Breast epithelium (tissue), 4 donors: ENCODE measurements at regions not wholly inside any gene's neighbourhood (a gene's known extent, or its start where the extent isn't known, plus 50 kb on each side); places are given as distances from the start of the nearest gene placed in this dataset.

Source experiments
- DNase-seq, 2 donors: peaks; one replicate each; pipeline ENCODE4 v3.0.0-alpha.2; 2019; ENCODE audit warnings: low spot score in 2 of 2
- H3K27ac ChIP-seq, 2 donors: fragments of 200-600 bp; sonication (generic) in 1 of 2; one replicate each; pipeline ENCODE4 v1.5.1; 2016 to 2019; ENCODE audit warnings: mild to moderate bottlenecking in 1 of 2
- H3K27me3 ChIP-seq, 2 donors: fragments of 200-600 bp; sonication (generic) in 1 of 2; one replicate each; pipeline versions ENCODE4 v1.5.1 to v1.6.0; 2017 to 2019; ENCODE audit warnings: control low read depth in 1 of 2, mild to moderate bottlenecking in 1 of 2
- H3K36me3 ChIP-seq: fragments of 200-600 bp; one replicate; pipeline ENCODE4 v1.5.1; 2019
- H3K4me1 ChIP-seq, 2 donors: fragments of 200-600 bp; sonication (generic); one replicate each; pipeline ENCODE4 v1.5.1; 2016 to 2019; ENCODE audit warnings: control low read depth in 1 of 2
- H3K4me3 ChIP-seq, 3 donors: fragments of 200-600 bp; sonication (generic); 1 replicate in 2 of 3; 2 replicates in 1 of 3; pipeline ENCODE4 v1.5.1; 2016 to 2019; ENCODE audit warnings: mild to moderate bottlenecking in 3 of 3, moderate library complexity in 2 of 3
- H3K9me3 ChIP-seq, 2 donors: fragments of 200-600 bp; sonication (generic) in 1 of 2; one replicate each; pipeline ENCODE4 v1.5.1; 2016 to 2019; ENCODE audit warnings: control low read depth in 1 of 2
- CTCF ChIP-seq, 3 donors: fragments of 450-650 bp; IDR thresholded peaks; one replicate each; pipeline ENCODE4 v1.5.1; 2016 to 2017; ENCODE audit warnings: antibody characterized with exemption in 3 of 3, mild to moderate bottlenecking in 3 of 3, moderate library complexity in 3 of 3
- POLR2A ChIP-seq: fragments of 450-650 bp; IDR thresholded peaks from one replicate; pipeline ENCODE4 v1.6.1; 2016; ENCODE audit warnings: antibody characterized with exemption, mild to moderate bottlenecking, moderate library complexity
- POLR2AphosphoS5 ChIP-seq, 3 donors: sonication (generic); formaldehyde crosslinking; IDR thresholded peaks; one replicate each; pipeline ENCODE4 v1.6.1; 2017; ENCODE audit warnings: antibody characterized with exemption in 3 of 3
- intact Hi-C: fragments of 100-400 bp; cut with DNase I; formaldehyde crosslinking; loops from one replicate; pipeline ENCODE4 v1.15.1; 2023; ENCODE audit warnings: low total_unique reads

DNA sequence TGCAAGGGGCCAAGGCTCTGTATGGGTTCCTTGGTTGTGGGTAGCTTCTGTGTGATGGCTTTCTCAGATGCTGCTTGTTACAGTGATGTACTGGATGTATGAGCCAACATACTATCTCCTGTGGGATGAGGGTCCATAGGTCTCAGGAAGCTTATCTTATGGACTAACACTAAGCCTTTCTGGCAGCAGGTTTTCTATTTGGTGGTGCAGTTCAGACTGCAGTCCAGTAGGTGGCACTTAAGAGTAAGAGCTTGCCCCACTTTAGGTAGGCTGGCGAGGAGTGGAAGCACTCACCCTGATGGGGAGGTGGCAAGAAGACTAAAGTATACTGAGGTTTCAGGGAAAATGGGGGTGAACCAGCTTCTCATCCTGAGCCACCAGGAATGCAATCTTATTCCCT is 306.7 kb upstream of the MAOA start:
- intact Hi-C loops = no loop called here
- Histone ChIP-seq H3K4me1 (no peaks in the 10 kb centered on the region), H3K27ac (no peak overlapping the region), H3K27me3 (peaks cover 0 to 33% of the 10 kb centered on the region in 2 donors), H3K9me3 (no peaks in the 10 kb centered on the region), H3K36me3 (no peaks in the 10 kb centered on the region), H3K4me3 (no peak overlapping the region)
- TF ChIP-seq CTCF (IDR thresholded peaks at IDR 0.05) (peak in 1 of 3 donors; percentile 36), POLR2AphosphoS5 (IDR thresholded peaks at IDR 0.05) (no peak)
- no peak for DNase-seq

DNA sequence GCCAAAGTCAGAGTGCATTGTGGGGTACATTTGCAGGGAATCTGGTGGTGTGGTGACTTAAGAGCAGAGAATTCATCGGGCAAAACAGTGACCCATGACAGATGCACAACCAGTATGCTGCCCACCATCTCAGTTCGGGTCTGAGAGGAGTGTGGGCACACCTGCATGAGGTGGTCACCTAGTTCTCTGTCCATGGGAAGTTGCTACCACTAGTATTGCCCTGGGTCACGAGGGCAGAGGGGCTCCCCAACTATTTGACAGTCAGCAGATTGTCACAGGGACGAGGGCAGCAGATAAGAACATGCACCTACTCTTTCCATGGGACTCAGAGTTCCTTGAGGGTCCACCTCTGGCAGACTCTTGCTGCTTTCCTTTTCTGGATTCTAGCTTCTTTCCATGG is 305.2 kb upstream of the MAOA start:
- no peaks in the 10 kb centered on the region for H3K4me1 ChIP-seq
- no peak for DNase-seq
- H3K4me3 ChIP-seq = no peak overlapping the region
- no peak overlapping the region for H3K27ac ChIP-seq
- H3K9me3 ChIP-seq = no peaks in the 10 kb centered on the region
- intact Hi-C loops = no loop called here
- no peaks in the 10 kb centered on the region for H3K36me3 ChIP-seq
- H3K27me3 ChIP-seq = peaks cover 0 to 39% of the 10 kb centered on the region in 2 donors
- no peak for TF ChIP-seq CTCF (IDR thresholded peaks at IDR 0.05)

DNA sequence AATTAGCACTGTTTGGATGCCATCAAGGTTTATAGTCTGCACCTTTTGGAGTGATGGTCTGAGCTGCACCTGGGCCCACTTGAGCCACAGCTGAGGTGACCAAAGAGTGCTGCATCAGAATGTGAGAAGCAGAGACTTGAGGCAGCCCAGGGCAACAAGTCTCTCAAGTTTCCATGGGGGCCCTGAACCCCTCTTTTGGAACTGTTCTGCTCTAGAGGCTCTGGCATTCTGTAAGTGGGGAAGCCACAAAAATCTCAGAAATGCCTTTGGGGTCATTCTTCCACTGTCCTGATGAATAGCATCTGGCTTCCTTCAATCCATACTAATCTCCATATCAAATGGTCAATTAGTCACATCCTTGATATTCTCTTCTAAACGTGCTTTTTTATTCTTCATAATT is 298.4 kb upstream of the MAOA start:
- H3K27me3 ChIP-seq = peaks cover 0 to 36% of the 10 kb centered on the region in 2 donors
- H3K36me3 ChIP-seq = no peaks in the 10 kb centered on the region
- intact Hi-C loops = no loop called here
- H3K27ac ChIP-seq = no peak overlapping the region
- DNase-seq = no peak
- H3K4me1 ChIP-seq = no peaks in the 10 kb centered on the region
- no peaks in the 10 kb centered on the region for H3K9me3 ChIP-seq
- no peak for TF ChIP-seq POLR2AphosphoS5 (IDR thresholded peaks at IDR 0.05)
- H3K4me3 ChIP-seq = no peak overlapping the region

GRCh38 chrX:43373032-43373431 is 283.1 kb upstream of the MAOA start:
- intact Hi-C loops = no loop called here
- Histone ChIP-seq H3K36me3 (no peaks in the 10 kb centered on the region), H3K9me3 (peaks cover 3 to 22% of the 10 kb centered on the region in 2 donors), H3K27ac (no peak overlapping the region), H3K27me3 (peaks cover 0 to 5% of the 10 kb centered on the region in 2 donors), H3K4me1 (no peaks in the 10 kb centered on the region), H3K4me3 (no peak overlapping the region)
- no peak for TF ChIP-seq CTCF (IDR thresholded peaks at IDR 0.05)
- TF ChIP-seq POLR2A = no peak
- no peak for TF ChIP-seq POLR2AphosphoS5 (IDR thresholded peaks at IDR 0.05)
- no peak for DNase-seq

GRCh38 chrX:43375136-43375535 is 281.0 kb upstream of the MAOA start:
- Histone ChIP-seq H3K9me3 (peaks cover 3 to 19% of the 10 kb centered on the region in 2 donors), H3K4me3 (no peak overlapping the region), H3K36me3 (no peaks in the 10 kb centered on the region), H3K27ac (no peak overlapping the region), H3K4me1 (no peaks in the 10 kb centered on the region), H3K27me3 (peaks cover 0 to 5% of the 10 kb centered on the region in 2 donors)
- DNase-seq = no peak
- TF ChIP-seq POLR2A = no peak
- no peak for TF ChIP-seq CTCF (IDR thresholded peaks at IDR 0.05)
- TF ChIP-seq POLR2AphosphoS5 (IDR thresholded peaks at IDR 0.05) = no peak
- intact Hi-C loops = no loop called here

DNA sequence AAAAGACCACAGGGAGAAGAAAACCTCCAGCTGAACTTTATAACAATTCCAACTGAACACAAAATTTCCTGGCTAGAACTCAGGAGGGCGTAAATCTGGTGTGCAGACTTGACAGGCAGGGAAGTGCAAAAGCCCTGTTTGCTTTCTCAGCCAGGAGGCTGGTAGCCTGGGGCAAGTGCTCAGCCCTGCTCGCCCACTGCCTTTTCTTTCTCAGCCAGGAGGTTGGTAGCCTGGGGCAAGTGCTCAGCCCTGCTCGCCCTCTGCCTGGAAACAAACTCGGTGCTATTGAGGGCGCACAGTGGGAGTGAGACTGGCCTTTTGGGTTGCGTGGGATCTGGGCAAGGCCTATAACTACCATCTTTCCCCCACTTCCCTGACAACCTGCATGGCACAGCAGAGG is 275.4 kb upstream of the MAOA start:
- H3K27me3 ChIP-seq = peaks cover 0 to 5% of the 10 kb centered on the region in 2 donors
- no peaks in the 10 kb centered on the region for H3K36me3 ChIP-seq
- no peak overlapping the region for H3K4me3 ChIP-seq
- no peak for DNase-seq
- H3K9me3 ChIP-seq = peaks cover 7 to 22% of the 10 kb centered on the region in 2 donors
- no peak overlapping the region for H3K27ac ChIP-seq
- H3K4me1 ChIP-seq = no peaks in the 10 kb centered on the region
- intact Hi-C loops = no loop called here
- TF ChIP-seq CTCF (IDR thresholded peaks at IDR 0.05) (no peak), POLR2A (no peak), POLR2AphosphoS5 (IDR thresholded peaks at IDR 0.05) (no peak)
